ENCODE measurements at regions not wholly inside any gene's neighbourhood (a gene's known extent, or its start where the extent isn't known, plus 50 kb on each side); places are given as distances from the start of the nearest gene placed in this dataset.

GRCh38 chr3:24726423-24726822 lies 231.8 kb upstream of the THRB start:
- no peak overlapping the region for H3K27ac ChIP-seq (ENCODE audit: low read length)
- H4K20me1 ChIP-seq (ENCODE audit: insufficient read depth): no peaks in the 10 kb centered on the region
- H3K9me3 ChIP-seq (ENCODE audit: low read length): no peaks in the 10 kb centered on the region
- TF ChIP-seq MXI1 (conservative IDR thresholded peaks at IDR 0.05; ENCODE audit: poor library complexity, severe bottlenecking) (no peak), TAF1 (IDR thresholded peaks at IDR 0.05; ENCODE audit: low read depth) (no peak), REST (IDR thresholded peaks at IDR 0.05; ENCODE audit: borderline replicate concordance) (no peak), SMC3 (conservative IDR thresholded peaks at IDR 0.05; ENCODE audit: poor library complexity) (no peak), CTCF (IDR thresholded peaks at IDR 0.05; ENCODE audit: poor library complexity, severe bottlenecking) (no peak), EZH2 (IDR thresholded peaks at IDR 0.05; ENCODE audit: borderline replicate concordance, insufficient read depth, low read length, poor library complexity, severe bottlenecking) (no peak), EP300 (conservative IDR thresholded peaks at IDR 0.05; ENCODE audit: poor library complexity, severe bottlenecking) (no peak), POLR2AphosphoS5 (IDR thresholded peaks at IDR 0.05) (no peak), RAD21 (conservative IDR thresholded peaks at IDR 0.05) (no peak)
- no peak overlapping the region for H2AFZ ChIP-seq (ENCODE audit: low read depth, low read length)
- H3K27me3 ChIP-seq (ENCODE audit: insufficient read depth, low read depth, low read length): no peaks in the 10 kb centered on the region
- no peaks in the 10 kb centered on the region for H3K9me2 ChIP-seq (ENCODE audit: insufficient read depth, low read length)
- no peak overlapping the region for H3K4me3 ChIP-seq (ENCODE audit: low read length)
- H3K4me2 ChIP-seq (ENCODE audit: low read length): no peak overlapping the region
- H3K79me2 ChIP-seq (replicated peaks; ENCODE audit: insufficient read depth, low read length): no peaks in the 10 kb centered on the region
- no peaks in the 10 kb centered on the region for H3K36me3 ChIP-seq (ENCODE audit: insufficient read depth, low read length)
- H3F3A ChIP-seq (ENCODE audit: insufficient read depth, low read length, poor library complexity, severe bottlenecking): no peaks in the 10 kb centered on the region
- H3K9ac ChIP-seq (ENCODE audit: low read length): no peak overlapping the region

GRCh38 chr3:24730173-24730572 lies 235.5 kb upstream of the THRB start:
- H3K36me3 ChIP-seq (ENCODE audit: insufficient read depth, low read length): no peaks in the 10 kb centered on the region
- H4K20me1 ChIP-seq (ENCODE audit: insufficient read depth): no peaks in the 10 kb centered on the region
- no peaks in the 10 kb centered on the region for H3F3A ChIP-seq (ENCODE audit: insufficient read depth, low read length, poor library complexity, severe bottlenecking)
- H3K4me3 ChIP-seq (ENCODE audit: low read length): no peak overlapping the region
- no peaks in the 10 kb centered on the region for H3K27me3 ChIP-seq (ENCODE audit: insufficient read depth, low read depth, low read length)
- no peak overlapping the region for H3K4me2 ChIP-seq (ENCODE audit: low read length)
- no peak for TF ChIP-seq POLR2AphosphoS5 (IDR thresholded peaks at IDR 0.05)
- TF ChIP-seq MXI1 (conservative IDR thresholded peaks at IDR 0.05; ENCODE audit: poor library complexity, severe bottlenecking): no peak
- TF ChIP-seq TAF1 (IDR thresholded peaks at IDR 0.05; ENCODE audit: low read depth): no peak
- no peak for TF ChIP-seq CTCF (IDR thresholded peaks at IDR 0.05; ENCODE audit: poor library complexity, severe bottlenecking)
- TF ChIP-seq EZH2 (IDR thresholded peaks at IDR 0.05; ENCODE audit: borderline replicate concordance, insufficient read depth, low read length, poor library complexity, severe bottlenecking): no peak
- no peak for TF ChIP-seq REST (IDR thresholded peaks at IDR 0.05; ENCODE audit: borderline replicate concordance)
- TF ChIP-seq EP300 (conservative IDR thresholded peaks at IDR 0.05; ENCODE audit: poor library complexity, severe bottlenecking): no peak
- TF ChIP-seq RAD21 (conservative IDR thresholded peaks at IDR 0.05): no peak
- TF ChIP-seq SMC3 (conservative IDR thresholded peaks at IDR 0.05; ENCODE audit: poor library complexity): no peak
- no peak overlapping the region for H2AFZ ChIP-seq (ENCODE audit: low read depth, low read length)
- peaks cover 4% of the 10 kb centered on the region for H3K9me3 ChIP-seq (ENCODE audit: low read length)
- H3K9me2 ChIP-seq (ENCODE audit: insufficient read depth, low read length): no peaks in the 10 kb centered on the region
- no peak overlapping the region for H3K9ac ChIP-seq (ENCODE audit: low read length)
- no peak overlapping the region for H3K27ac ChIP-seq (ENCODE audit: low read length)
- no peaks in the 10 kb centered on the region for H3K79me2 ChIP-seq (replicated peaks; ENCODE audit: insufficient read depth, low read length)
